Loucy (cell line): ENCODE measurements at regions not wholly inside any gene's neighbourhood (a gene's known extent, or its start where the extent isn't known, plus 50 kb on each side); places are given as distances from the start of the nearest gene placed in this dataset.

Source experiments
- EZH2phosphoT487 ChIP-seq: fragments of 200-600 bp; IDR thresholded peaks from 2 replicates; pipeline ENCODE4 v1.6.1; 2018; ENCODE audit warnings: antibody characterized with exemption, mild to moderate bottlenecking, moderate library complexity, borderline replicate concordance
- TF ChIP-seq, protein P1 (sequence below): fragments of 200-600 bp; sonication (generic); conservative IDR thresholded peaks from 2 replicates; pipeline ENCODE4 v1.5.1; 2014; ENCODE audit warnings: mild to moderate bottlenecking, antibody characterized with exemption, low read length

GRCh38 chr11:97354026-97354425, 964.2 kb downstream of the JRKL start:
- TF ChIP-seq, protein P1, sequence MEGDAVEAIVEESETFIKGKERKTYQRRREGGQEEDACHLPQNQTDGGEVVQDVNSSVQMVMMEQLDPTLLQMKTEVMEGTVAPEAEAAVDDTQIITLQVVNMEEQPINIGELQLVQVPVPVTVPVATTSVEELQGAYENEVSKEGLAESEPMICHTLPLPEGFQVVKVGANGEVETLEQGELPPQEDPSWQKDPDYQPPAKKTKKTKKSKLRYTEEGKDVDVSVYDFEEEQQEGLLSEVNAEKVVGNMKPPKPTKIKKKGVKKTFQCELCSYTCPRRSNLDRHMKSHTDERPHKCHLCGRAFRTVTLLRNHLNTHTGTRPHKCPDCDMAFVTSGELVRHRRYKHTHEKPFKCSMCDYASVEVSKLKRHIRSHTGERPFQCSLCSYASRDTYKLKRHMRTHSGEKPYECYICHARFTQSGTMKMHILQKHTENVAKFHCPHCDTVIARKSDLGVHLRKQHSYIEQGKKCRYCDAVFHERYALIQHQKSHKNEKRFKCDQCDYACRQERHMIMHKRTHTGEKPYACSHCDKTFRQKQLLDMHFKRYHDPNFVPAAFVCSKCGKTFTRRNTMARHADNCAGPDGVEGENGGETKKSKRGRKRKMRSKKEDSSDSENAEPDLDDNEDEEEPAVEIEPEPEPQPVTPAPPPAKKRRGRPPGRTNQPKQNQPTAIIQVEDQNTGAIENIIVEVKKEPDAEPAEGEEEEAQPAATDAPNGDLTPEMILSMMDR = no peak
- TF ChIP-seq EZH2phosphoT487 = no peak
